ENCODE measurements at regions not wholly inside any gene's neighbourhood (a gene's known extent, or its start where the extent isn't known, plus 50 kb on each side); places are given as distances from the start of the nearest gene placed in this dataset.

- TF ChIP-seq CTCF (IDR thresholded peaks at IDR 0.05; ENCODE audit: low read depth, low read length) = no peak
- TF ChIP-seq POLR2A (IDR thresholded peaks at IDR 0.05; ENCODE audit: extremely low read depth, insufficient read length) = no peak
These were observed 197.9 kb downstream of the CDCA7 start for GRCh38 chr2:173552531-173552930.

All from NB4 (cell line).